ENCODE measurements at regions not wholly inside any gene's neighbourhood (a gene's known extent, or its start where the extent isn't known, plus 50 kb on each side); places are given as distances from the start of the nearest gene placed in this dataset.

GRCh38 chr5:3862906-3863305, 267.3 kb downstream of the IRX1 start:
- no peak overlapping the region for H3K4me3 Mint-ChIP-seq

GRCh38 chr5:3875144-3875543, 279.5 kb downstream of the IRX1 start:
- Mint-ChIP-seq H3K4me1 (no peaks in the 10 kb centered on the region), H3K9me3 (peaks cover 11% of the 10 kb centered on the region), H3K4me3 (no peak overlapping the region), H3K27ac (no peak overlapping the region), H3K36me3 (no peaks in the 10 kb centered on the region), H3K27me3 (no peaks in the 10 kb centered on the region)
- no peak for ATAC-seq

More at GRCh38 chr5:3862906-3863305, 267.3 kb downstream of the IRX1 start:
- H3K27ac Mint-ChIP-seq, result no peak overlapping the region
- no peaks in the 10 kb centered on the region for H3K36me3 Mint-ChIP-seq
- H3K27me3 Mint-ChIP-seq, result no peaks in the 10 kb centered on the region
- H3K4me1 Mint-ChIP-seq, result no peaks in the 10 kb centered on the region
- ATAC-seq, result no peak
- peaks cover 5% of the 10 kb centered on the region for H3K9me3 Mint-ChIP-seq

- Mint-ChIP-seq H3K4me1 (no peaks in the 10 kb centered on the region), H3K36me3 (no peaks in the 10 kb centered on the region), H3K27ac (no peak overlapping the region), H3K9me3 (peaks cover 13% of the 10 kb centered on the region), H3K27me3 (no peaks in the 10 kb centered on the region), H3K4me3 (no peak overlapping the region)
- no peak for ATAC-seq
These were observed 282.6 kb downstream of the IRX1 start for GRCh38 chr5:3878267-3878666.

- no peak overlapping the region for H3K27ac Mint-ChIP-seq
- H3K4me3 Mint-ChIP-seq, result no peak overlapping the region
- H3K4me1 Mint-ChIP-seq, result no peaks in the 10 kb centered on the region
- H3K27me3 Mint-ChIP-seq, result no peaks in the 10 kb centered on the region
- H3K36me3 Mint-ChIP-seq, result no peaks in the 10 kb centered on the region
- ATAC-seq, result no peak
- H3K9me3 Mint-ChIP-seq, result peaks cover 7% of the 10 kb centered on the region
These were observed 287.4 kb downstream of the IRX1 start for GRCh38 chr5:3883040-3883439.

- no peak overlapping the region for H3K27ac Mint-ChIP-seq
- no peak for ATAC-seq
- no peaks in the 10 kb centered on the region for H3K4me1 Mint-ChIP-seq
- peaks cover 4% of the 10 kb centered on the region for H3K9me3 Mint-ChIP-seq
- H3K36me3 Mint-ChIP-seq, result no peaks in the 10 kb centered on the region
- H3K27me3 Mint-ChIP-seq, result no peaks in the 10 kb centered on the region
- no peak overlapping the region for H3K4me3 Mint-ChIP-seq
These were observed 291.2 kb downstream of the IRX1 start for GRCh38 chr5:3886524-3887451.

GRCh38 chr5:3888310-3888709, 292.7 kb downstream of the IRX1 start:
- no peaks in the 10 kb centered on the region for H3K9me3 Mint-ChIP-seq
- H3K4me1 Mint-ChIP-seq, result no peaks in the 10 kb centered on the region
- no peaks in the 10 kb centered on the region for H3K36me3 Mint-ChIP-seq
- ATAC-seq, result no peak
- no peaks in the 10 kb centered on the region for H3K27me3 Mint-ChIP-seq
- no peak overlapping the region for H3K27ac Mint-ChIP-seq
- no peak overlapping the region for H3K4me3 Mint-ChIP-seq

- Mint-ChIP-seq H3K27ac (no peak overlapping the region), H3K27me3 (no peaks in the 10 kb centered on the region), H3K4me1 (no peaks in the 10 kb centered on the region), H3K4me3 (no peak overlapping the region), H3K9me3 (peaks cover 4% of the 10 kb centered on the region), H3K36me3 (no peaks in the 10 kb centered on the region)
- ATAC-seq, result no peak
These were observed 293.9 kb downstream of the IRX1 start for GRCh38 chr5:3889412-3890142.

GRCh38 chr5:3891113-3891512, 295.5 kb downstream of the IRX1 start:
- H3K9me3 Mint-ChIP-seq, result peaks cover 4% of the 10 kb centered on the region
- no peak overlapping the region for H3K27ac Mint-ChIP-seq
- no peaks in the 10 kb centered on the region for H3K4me1 Mint-ChIP-seq
- H3K4me3 Mint-ChIP-seq, result no peak overlapping the region
- no peaks in the 10 kb centered on the region for H3K27me3 Mint-ChIP-seq
- no peak for ATAC-seq
- no peaks in the 10 kb centered on the region for H3K36me3 Mint-ChIP-seq

- no peaks in the 10 kb centered on the region for H3K36me3 Mint-ChIP-seq
- H3K9me3 Mint-ChIP-seq, result peaks cover 13% of the 10 kb centered on the region
- no peak for ATAC-seq
- H3K4me3 Mint-ChIP-seq, result no peak overlapping the region
- H3K27ac Mint-ChIP-seq, result no peak overlapping the region
- no peaks in the 10 kb centered on the region for H3K4me1 Mint-ChIP-seq
- no peaks in the 10 kb centered on the region for H3K27me3 Mint-ChIP-seq
These were observed 297.9 kb downstream of the IRX1 start for GRCh38 chr5:3893527-3893926.

- Mint-ChIP-seq H3K4me1 (no peaks in the 10 kb centered on the region), H3K4me3 (no peak overlapping the region)
- ATAC-seq, result no peak
These were observed 298.3 kb downstream of the IRX1 start for GRCh38 chr5:3893975-3894374.

GRCh38 chr5:3896098-3896497, 300.5 kb downstream of the IRX1 start:
- ATAC-seq, result no peak
- H3K27ac Mint-ChIP-seq, result no peak overlapping the region
- no peaks in the 10 kb centered on the region for H3K4me1 Mint-ChIP-seq
- no peaks in the 10 kb centered on the region for H3K36me3 Mint-ChIP-seq
- no peaks in the 10 kb centered on the region for H3K27me3 Mint-ChIP-seq
- no peak overlapping the region for H3K4me3 Mint-ChIP-seq
- H3K9me3 Mint-ChIP-seq, result peaks cover 13% of the 10 kb centered on the region

More at GRCh38 chr5:3893975-3894374, 298.3 kb downstream of the IRX1 start:
- Mint-ChIP-seq H3K27ac (no peak overlapping the region), H3K27me3 (no peaks in the 10 kb centered on the region), H3K9me3 (peaks cover 13% of the 10 kb centered on the region), H3K36me3 (no peaks in the 10 kb centered on the region)

GRCh38 chr5:3899093-3899492, 303.5 kb downstream of the IRX1 start:
- no peak overlapping the region for H3K27ac Mint-ChIP-seq
- peaks cover 13% of the 10 kb centered on the region for H3K9me3 Mint-ChIP-seq
- no peak overlapping the region for H3K4me3 Mint-ChIP-seq
- no peaks in the 10 kb centered on the region for H3K27me3 Mint-ChIP-seq
- H3K36me3 Mint-ChIP-seq, result no peaks in the 10 kb centered on the region
- no peak for ATAC-seq
- H3K4me1 Mint-ChIP-seq, result no peaks in the 10 kb centered on the region

GRCh38 chr5:3904584-3904983, 309.0 kb downstream of the IRX1 start:
- no peaks in the 10 kb centered on the region for H3K27me3 Mint-ChIP-seq
- H3K4me3 Mint-ChIP-seq, result no peak overlapping the region
- no peak for ATAC-seq
- H3K36me3 Mint-ChIP-seq, result no peaks in the 10 kb centered on the region
- no peaks in the 10 kb centered on the region for H3K4me1 Mint-ChIP-seq
- H3K9me3 Mint-ChIP-seq, result peaks cover 9% of the 10 kb centered on the region
- H3K27ac Mint-ChIP-seq, result no peak overlapping the region

GRCh38 chr5:3905031-3905430, 309.4 kb downstream of the IRX1 start:
- Mint-ChIP-seq H3K27me3 (no peaks in the 10 kb centered on the region), H3K36me3 (no peaks in the 10 kb centered on the region), H3K9me3 (peaks cover 9% of the 10 kb centered on the region), H3K4me3 (no peak overlapping the region), H3K4me1 (no peaks in the 10 kb centered on the region), H3K27ac (no peak overlapping the region)
- ATAC-seq, result no peak

- Mint-ChIP-seq H3K4me3 (no peak overlapping the region), H3K27me3 (no peaks in the 10 kb centered on the region)
These were observed 309.9 kb downstream of the IRX1 start for GRCh38 chr5:3905521-3905920.

GRCh38 chr5:3911111-3911510, 315.5 kb downstream of the IRX1 start:
- H3K4me1 Mint-ChIP-seq, result no peaks in the 10 kb centered on the region
- H3K9me3 Mint-ChIP-seq, result no peaks in the 10 kb centered on the region
- H3K4me3 Mint-ChIP-seq, result no peak overlapping the region
- ATAC-seq, result no peak
- H3K36me3 Mint-ChIP-seq, result no peaks in the 10 kb centered on the region
- no peak overlapping the region for H3K27ac Mint-ChIP-seq
- no peaks in the 10 kb centered on the region for H3K27me3 Mint-ChIP-seq

More at GRCh38 chr5:3905521-3905920, 309.9 kb downstream of the IRX1 start:
- no peak overlapping the region for H3K27ac Mint-ChIP-seq
- no peaks in the 10 kb centered on the region for H3K36me3 Mint-ChIP-seq
- no peaks in the 10 kb centered on the region for H3K4me1 Mint-ChIP-seq
- no peak for ATAC-seq
- peaks cover 9% of the 10 kb centered on the region for H3K9me3 Mint-ChIP-seq

Measured in stimulated activated memory B cell treated with anti-CD40 and anti-IgM and Interleukin-4, amounts not matched to agents 10 μg/mL and 1 μg/mL and 100 μg/mL, for 72 hours (primary cell).